ENCODE measurements at regions not wholly inside any gene's neighbourhood (a gene's known extent, or its start where the extent isn't known, plus 50 kb on each side); places are given as distances from the start of the nearest gene placed in this dataset.

DNA sequence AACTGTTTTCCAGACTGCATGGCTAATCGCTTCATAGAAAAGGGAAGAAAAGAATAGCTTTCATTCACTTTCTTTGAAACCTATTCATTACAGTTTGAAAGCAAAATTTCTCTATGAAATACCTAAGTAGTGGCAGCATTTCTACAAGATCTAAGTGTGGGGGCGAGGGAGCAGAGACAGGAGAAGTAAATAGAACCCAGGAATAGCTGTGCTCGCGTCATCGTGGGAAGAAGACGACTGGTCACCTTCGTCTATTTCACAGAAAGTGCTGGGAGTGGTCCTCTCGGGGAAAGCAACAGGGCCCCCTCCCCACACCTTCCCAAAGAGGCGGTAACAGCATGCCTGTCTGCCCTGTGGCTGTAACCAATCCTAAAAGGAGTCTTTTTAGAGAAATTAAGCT lies 169.9 kb upstream of the NOCT start:
- H3K4me3 ChIP-seq (ENCODE audit: low read length), result no peak overlapping the region
- no peaks in the 10 kb centered on the region for H3K36me3 ChIP-seq (ENCODE audit: control insufficient read depth, low read length)
- H3K4me2 ChIP-seq (ENCODE audit: low read length), result no peak overlapping the region
- H3K27ac ChIP-seq (ENCODE audit: low read depth, low read length), result no peak overlapping the region
- H3K79me2 ChIP-seq (ENCODE audit: control insufficient read depth, low read length), result no peaks in the 10 kb centered on the region
- TF ChIP-seq EZH2phosphoT487 (IDR thresholded peaks at IDR 0.05; ENCODE audit: borderline replicate concordance, low read length) (no peak), CTCF (IDR thresholded peaks at IDR 0.05; ENCODE audit: low read depth, low read length, poor library complexity, severe bottlenecking) (no peak)
- H3K4me1 ChIP-seq (ENCODE audit: control insufficient read depth, low read length), result no peaks in the 10 kb centered on the region
- no peaks in the 10 kb centered on the region for H3F3A ChIP-seq (ENCODE audit: control insufficient read depth, insufficient read depth)
- H3K9me2 ChIP-seq (replicated peaks; ENCODE audit: control insufficient read depth, low read length), result no peaks in the 10 kb centered on the region
- no peaks in the 10 kb centered on the region for H3K9me3 ChIP-seq (ENCODE audit: control insufficient read depth, insufficient read depth, low read length)
- no peaks in the 10 kb centered on the region for H4K20me1 ChIP-seq (ENCODE audit: control insufficient read depth, insufficient read depth, low read depth, low read length)
- H3K27me3 ChIP-seq (ENCODE audit: control insufficient read depth, low read length), result peaks cover 3% of the 10 kb centered on the region; the same call in 1 of the 2 replicates

DNA sequence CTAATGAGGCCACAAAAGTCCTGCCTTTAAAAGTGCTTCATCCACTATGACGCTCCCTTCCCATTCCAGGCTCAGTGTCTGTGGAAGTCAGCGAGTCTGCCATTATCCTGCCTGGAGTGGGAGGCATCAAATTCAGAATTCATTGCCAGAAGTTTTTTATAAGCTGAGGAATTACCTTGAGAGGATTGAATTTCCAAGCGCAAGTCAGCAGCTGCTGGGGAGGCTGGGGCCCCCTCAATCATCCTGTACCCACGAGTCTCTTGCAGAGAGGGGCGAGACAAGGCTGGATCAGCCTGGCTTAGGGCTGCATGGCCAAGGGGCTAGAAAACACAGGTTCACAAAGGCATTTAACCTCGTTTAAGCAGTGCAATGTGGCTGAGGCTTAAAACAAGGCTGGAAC lies 170.5 kb upstream of the NOCT start:
- H4K20me1 ChIP-seq (ENCODE audit: control insufficient read depth, insufficient read depth, low read depth, low read length), result no peaks in the 10 kb centered on the region
- no peaks in the 10 kb centered on the region for H3K79me2 ChIP-seq (ENCODE audit: control insufficient read depth, low read length)
- H3F3A ChIP-seq (ENCODE audit: control insufficient read depth, insufficient read depth), result no peaks in the 10 kb centered on the region
- no peak overlapping the region for H3K4me3 ChIP-seq (ENCODE audit: low read length)
- no peaks in the 10 kb centered on the region for H3K9me2 ChIP-seq (replicated peaks; ENCODE audit: control insufficient read depth, low read length)
- no peak overlapping the region for H3K4me2 ChIP-seq (ENCODE audit: low read length)
- no peak overlapping the region for H3K27ac ChIP-seq (ENCODE audit: low read depth, low read length)
- no peaks in the 10 kb centered on the region for H3K36me3 ChIP-seq (ENCODE audit: control insufficient read depth, low read length)
- TF ChIP-seq EZH2phosphoT487 (IDR thresholded peaks at IDR 0.05; ENCODE audit: borderline replicate concordance, low read length), result no peak
- TF ChIP-seq CTCF (IDR thresholded peaks at IDR 0.05; ENCODE audit: low read depth, low read length, poor library complexity, severe bottlenecking), result no peak
- no peaks in the 10 kb centered on the region for H3K9me3 ChIP-seq (ENCODE audit: control insufficient read depth, insufficient read depth, low read length)
- H3K27me3 ChIP-seq (ENCODE audit: control insufficient read depth, low read length), result peaks cover 3% of the 10 kb centered on the region; the same call in 1 of the 2 replicates
- H3K4me1 ChIP-seq (ENCODE audit: control insufficient read depth, low read length), result no peaks in the 10 kb centered on the region

GRCh38 chr4:138843616-138844015 lies 172.0 kb upstream of the NOCT start:
- peaks cover 5% of the 10 kb centered on the region; the same call in 1 of the 2 replicates for H3K27me3 ChIP-seq (ENCODE audit: control insufficient read depth, low read length)
- H3F3A ChIP-seq (ENCODE audit: control insufficient read depth, insufficient read depth), result no peaks in the 10 kb centered on the region
- H3K4me1 ChIP-seq (ENCODE audit: control insufficient read depth, low read length), result no peaks in the 10 kb centered on the region
- H3K9me2 ChIP-seq (replicated peaks; ENCODE audit: control insufficient read depth, low read length), result no peaks in the 10 kb centered on the region
- H3K79me2 ChIP-seq (ENCODE audit: control insufficient read depth, low read length), result no peaks in the 10 kb centered on the region
- no peak overlapping the region for H3K27ac ChIP-seq (ENCODE audit: low read depth, low read length)
- no peaks in the 10 kb centered on the region for H3K9me3 ChIP-seq (ENCODE audit: control insufficient read depth, insufficient read depth, low read length)
- TF ChIP-seq CTCF (IDR thresholded peaks at IDR 0.05; ENCODE audit: low read depth, low read length, poor library complexity, severe bottlenecking) (no peak), EZH2phosphoT487 (IDR thresholded peaks at IDR 0.05; ENCODE audit: borderline replicate concordance, low read length) (no peak)
- no peak overlapping the region for H3K4me3 ChIP-seq (ENCODE audit: low read length)
- H3K36me3 ChIP-seq (ENCODE audit: control insufficient read depth, low read length), result no peaks in the 10 kb centered on the region
- no peaks in the 10 kb centered on the region for H4K20me1 ChIP-seq (ENCODE audit: control insufficient read depth, insufficient read depth, low read depth, low read length)
- H3K4me2 ChIP-seq (ENCODE audit: low read length), result no peak overlapping the region

Data from DOHH2 (cell line).